ENCODE measurements at regions not wholly inside any gene's neighbourhood (a gene's known extent, or its start where the extent isn't known, plus 50 kb on each side); places are given as distances from the start of the nearest gene placed in this dataset.
"Not testable (repeated sequence)": the region's sequence is repeated elsewhere in the genome, so short reads cannot be mapped to it uniquely, and the experiment has no call there.

DNA sequence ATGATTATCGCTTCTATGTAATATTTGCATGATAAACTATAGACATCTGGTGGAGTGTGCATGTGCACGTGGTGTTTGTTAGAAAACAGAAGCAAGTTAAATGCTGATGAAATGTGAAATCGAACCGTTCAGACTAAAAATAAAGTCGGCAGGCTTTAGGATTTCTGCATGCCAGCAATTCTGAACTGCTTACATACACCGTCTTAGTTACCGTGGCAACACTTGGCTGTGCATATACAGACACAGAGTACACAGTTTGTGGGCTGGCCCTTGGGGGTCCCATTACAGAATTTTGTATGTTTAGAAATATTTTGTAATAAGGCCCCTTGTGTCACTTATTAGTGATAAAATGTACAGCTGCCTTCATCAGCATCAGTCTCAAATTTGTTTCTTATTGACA lies 605.5 kb downstream of the RBFOX1 start:
- DNase-seq: no peak

- no peak for DNase-seq
Measured at GRCh38 chr16:7921345-7921744, 588.7 kb downstream of the RBFOX1 start.

GRCh38 chr16:7919782-7920181 lies 587.1 kb downstream of the RBFOX1 start:
- DNase-seq: no peak

- no peak for DNase-seq
Measured at GRCh38 chr16:7914748-7915147, 582.1 kb downstream of the RBFOX1 start.

DNA sequence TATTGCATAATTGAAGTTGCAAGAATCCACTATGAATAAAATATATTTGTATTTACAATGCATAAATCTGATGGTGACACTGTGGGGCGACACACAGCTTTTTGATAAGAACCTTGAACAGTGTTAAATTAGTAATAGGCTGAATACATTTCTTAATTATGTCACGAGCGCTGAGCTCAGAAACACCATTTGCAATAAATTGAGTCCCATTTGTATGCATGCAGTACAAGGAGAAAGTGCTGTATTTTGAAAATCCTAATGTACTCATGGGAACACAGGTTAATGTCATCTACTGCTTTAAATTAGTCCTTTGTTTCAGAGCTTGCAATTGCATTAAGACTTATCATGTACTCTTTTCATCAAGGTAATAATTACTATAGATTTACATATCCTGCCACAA lies 579.5 kb downstream of the RBFOX1 start:
- no peak for DNase-seq

DNA sequence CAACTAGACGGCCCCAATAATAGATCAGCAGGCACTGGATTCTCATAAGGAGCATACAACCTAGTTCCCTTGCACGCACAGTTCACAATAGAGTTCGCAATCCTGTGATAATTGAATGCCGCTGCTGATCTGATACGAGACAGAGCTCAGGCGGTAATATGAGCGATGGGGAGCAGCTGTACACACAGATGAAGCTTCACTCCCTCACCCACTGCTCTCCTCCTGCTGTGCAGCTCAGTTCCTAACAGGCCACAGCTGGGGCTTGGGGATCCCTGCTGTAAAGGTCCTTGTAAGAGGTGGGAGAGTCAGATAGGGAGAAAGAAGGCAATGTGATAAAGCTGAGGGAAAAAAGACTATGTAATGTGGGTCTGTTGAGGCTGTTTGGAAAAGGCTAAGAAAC lies 577.5 kb downstream of the RBFOX1 start:
- DNase-seq: no peak

- DNase-seq: peak; percentile 19
Measured at GRCh38 chr16:7888411-7888810, 555.8 kb downstream of the RBFOX1 start.

DNA sequence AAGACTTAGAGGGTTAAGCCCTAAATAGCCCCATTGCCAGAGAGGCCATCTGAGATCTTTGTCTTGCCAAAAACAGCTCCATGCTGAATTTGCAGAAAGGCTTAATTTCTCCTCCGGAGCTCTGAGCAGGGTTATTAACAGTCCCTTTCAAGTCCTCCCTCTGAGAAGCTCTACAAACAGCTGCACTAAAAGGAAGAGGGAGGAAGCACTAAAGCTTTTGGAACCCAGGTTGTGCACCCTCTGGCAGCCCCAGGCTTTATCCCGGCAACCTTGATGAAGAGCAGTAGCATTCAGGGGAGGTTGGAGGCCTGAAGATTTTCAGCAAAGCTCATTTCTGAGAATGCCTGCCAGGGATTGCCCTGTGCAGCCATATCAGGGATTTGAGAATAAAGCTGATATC lies 554.7 kb downstream of the RBFOX1 start:
- no peak for DNase-seq

GRCh38 chr16:7871979-7872378 lies 539.3 kb downstream of the RBFOX1 start:
- DNase-seq: no peak

- no peak for DNase-seq
Measured at GRCh38 chr16:7871371-7871770, 538.7 kb downstream of the RBFOX1 start.

DNA sequence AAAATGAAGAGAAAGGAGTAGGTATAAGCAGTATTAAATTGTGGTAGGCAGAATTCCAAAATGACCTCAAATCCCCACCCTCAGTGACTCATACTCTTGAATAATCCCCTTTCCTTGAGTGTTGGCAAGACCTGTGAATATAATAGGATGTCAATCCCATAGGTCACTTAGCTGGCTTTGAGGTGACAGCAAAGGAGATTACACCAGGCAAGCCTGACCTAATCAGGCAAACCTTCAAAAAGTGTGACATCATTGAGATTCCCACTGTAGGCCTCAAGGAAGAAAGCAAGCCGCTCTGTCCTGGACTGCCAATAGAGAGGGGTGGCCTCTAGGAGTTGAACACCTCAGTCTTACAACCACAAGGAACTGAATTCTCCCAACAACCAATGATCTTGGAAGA lies 535.2 kb downstream of the RBFOX1 start:
- DNase-seq: no peak

DNA sequence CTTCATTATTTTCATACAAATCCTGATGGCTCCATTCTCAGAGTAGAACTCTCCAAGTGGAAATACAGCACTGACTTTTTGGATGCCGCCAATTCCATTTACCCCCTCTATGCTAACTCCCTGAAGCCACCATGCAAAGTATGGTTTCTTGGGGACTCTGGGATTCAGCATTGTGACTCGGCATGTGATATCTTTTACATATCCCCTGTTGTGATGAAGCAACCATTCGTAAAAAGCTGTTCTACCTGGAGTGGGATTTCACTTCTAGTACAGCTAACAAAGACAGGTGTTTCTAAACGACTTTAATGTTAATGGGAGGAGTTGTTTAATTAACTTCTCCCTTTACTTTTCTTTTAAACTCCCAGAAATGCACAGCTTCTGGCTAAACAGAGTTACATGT lies 533.5 kb downstream of the RBFOX1 start:
- DNase-seq: no peak

GRCh38 chr16:7865393-7865792 lies 532.7 kb downstream of the RBFOX1 start:
- not testable (repeated sequence) for DNase-seq

GRCh38 chr16:7861891-7862582 lies 529.4 kb downstream of the RBFOX1 start:
- DNase-seq: no peak

GRCh38 chr16:7853197-7853596 lies 520.6 kb downstream of the RBFOX1 start:
- no peak for DNase-seq

DNA sequence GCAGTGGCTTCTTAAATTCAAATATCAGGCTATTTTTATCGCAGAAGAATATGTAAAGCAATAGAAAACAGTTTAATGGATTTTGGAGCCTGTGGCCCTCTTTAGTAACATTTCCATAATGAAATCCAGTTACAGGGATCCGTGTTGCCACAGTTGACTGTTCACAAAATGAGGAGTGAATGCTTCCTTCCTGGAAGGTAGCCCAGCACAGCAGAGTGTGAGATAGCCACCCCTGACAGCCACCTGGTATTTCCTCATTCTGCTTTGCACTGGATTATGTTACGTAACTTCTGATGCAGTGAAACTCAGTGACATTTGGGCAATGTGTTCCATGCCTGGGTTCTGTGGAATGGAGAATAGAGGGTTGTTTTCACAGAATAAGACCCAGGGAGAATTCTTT lies 517.2 kb downstream of the RBFOX1 start:
- DNase-seq: no peak

DNA sequence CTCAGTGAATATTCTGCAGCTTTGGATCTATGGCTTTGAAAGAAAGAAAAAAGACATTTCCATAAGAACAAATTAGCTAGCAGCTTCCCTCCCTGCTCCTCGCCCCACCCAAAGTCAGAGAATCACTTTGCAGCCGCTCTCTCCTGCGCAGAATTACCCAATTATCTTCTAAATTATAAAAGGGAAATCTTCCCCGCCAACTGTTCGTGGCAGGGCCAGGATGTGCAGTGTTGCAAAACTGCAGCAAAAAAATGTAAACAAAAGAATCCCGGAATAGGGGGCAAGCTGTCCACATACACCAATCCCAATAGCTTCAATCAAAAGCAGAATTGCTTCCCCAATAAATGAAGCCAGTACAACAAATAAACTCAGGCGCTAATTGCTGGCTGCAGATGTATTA lies 510.6 kb downstream of the RBFOX1 start:
- no peak for DNase-seq

DNA sequence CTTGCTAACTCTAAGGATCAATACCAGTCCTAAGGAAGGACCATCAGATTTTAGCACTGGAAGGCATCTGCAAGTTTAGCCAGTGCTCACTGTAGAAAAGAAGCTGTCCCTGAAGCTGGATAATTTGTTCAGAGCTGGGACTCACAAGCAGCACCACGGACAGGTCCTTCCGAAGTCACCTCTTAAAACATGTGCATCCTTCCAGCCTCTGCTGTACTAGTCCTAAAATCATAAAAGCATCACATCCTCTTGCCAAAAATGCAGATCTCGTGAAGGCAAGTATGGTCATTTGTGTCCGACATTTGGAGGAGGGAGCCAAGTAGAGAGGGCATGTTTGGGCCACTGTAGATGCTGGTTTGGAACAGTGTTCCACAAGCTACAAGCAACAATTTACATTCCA lies 506.9 kb downstream of the RBFOX1 start:
- DNase-seq: no peak

DNA sequence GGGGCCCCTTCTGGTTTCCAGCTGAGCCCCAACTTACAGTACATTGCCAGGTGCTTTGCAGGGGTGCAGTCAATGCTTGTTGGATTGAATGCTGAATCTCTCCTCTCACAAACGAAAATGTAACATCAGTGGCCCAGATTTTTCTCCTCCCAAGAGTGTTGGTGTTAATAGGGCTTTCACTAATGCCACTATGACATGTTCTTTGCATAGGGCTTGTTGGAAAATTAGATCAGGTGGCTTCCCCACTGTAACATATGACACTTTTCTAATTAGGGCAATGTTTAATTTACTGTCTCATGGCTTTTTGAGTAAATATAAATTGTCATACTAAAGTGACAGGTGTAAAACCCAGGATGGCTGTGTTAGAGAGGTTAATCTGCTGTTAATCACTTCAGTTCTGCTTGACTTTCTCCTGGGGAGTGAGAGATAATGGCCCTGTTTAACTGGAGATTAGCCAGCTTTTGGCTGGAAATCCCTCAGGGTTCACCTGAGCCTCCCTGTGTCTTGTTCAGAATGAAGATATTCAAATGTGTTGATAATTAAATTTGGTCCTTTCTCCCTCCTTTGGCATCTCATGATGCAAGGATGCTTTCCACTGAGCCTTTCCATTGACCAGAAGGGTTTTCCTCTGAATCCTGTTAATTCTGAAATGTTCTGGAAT lies 502.3 kb downstream of the RBFOX1 start:
- DNase-seq: no peak

DNA sequence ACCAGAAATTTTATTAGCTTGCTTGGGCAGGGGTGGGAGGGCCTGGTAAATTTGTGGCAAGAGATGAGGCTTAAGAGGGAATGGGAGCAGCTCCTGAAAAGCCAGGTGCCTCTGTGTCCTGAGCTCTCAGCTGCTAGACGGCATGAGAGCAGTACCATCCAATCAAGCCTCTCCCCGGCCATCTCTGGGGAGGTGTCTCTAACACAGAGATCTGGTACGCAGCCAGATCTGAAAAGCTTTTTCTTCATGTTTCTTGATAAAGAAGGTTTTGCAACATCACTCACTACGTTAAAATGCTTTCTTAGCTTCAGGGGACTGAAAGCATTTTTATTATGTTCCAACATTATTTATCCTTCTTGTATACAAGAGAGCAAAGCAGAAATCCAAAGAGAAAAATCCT lies 488.2 kb downstream of the RBFOX1 start:
- no peak for DNase-seq

DNA sequence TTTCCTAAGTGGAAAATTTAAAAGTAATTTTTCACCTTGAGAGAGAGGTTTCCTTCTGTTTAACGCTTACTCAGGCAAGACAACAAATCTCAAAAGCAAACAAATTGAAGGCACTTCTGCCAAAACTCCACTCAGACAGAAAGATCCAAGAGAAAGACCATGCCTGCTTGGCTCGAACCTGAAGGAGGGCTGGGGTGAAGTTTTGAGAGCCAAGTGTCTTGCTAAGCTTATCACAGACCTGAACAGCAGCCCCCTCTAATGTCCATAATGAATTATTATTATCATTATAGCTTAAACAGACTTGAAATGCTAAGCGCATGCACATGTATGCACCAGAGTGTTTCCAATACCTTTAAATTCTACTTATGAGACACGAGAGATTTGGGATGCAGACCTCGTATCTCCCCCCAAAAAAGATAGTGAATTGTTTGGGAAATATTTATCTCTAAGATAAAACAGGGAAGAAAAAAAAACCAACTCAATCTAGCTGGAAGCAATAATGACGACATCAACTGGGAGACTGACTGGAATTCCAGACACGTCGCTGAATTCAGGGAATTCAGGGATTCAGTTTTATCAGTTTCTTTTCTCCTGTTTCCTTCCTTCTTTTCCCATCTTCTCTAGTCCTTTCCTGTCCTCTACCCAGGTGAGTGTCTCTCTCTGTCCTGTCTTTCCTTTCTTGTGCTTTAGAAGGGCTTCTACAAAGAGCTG lies 473.2 kb downstream of the RBFOX1 start:
- no peak for DNase-seq

- DNase-seq: no peak
Measured at GRCh38 chr16:7804635-7805195, 472.1 kb downstream of the RBFOX1 start.

DNA sequence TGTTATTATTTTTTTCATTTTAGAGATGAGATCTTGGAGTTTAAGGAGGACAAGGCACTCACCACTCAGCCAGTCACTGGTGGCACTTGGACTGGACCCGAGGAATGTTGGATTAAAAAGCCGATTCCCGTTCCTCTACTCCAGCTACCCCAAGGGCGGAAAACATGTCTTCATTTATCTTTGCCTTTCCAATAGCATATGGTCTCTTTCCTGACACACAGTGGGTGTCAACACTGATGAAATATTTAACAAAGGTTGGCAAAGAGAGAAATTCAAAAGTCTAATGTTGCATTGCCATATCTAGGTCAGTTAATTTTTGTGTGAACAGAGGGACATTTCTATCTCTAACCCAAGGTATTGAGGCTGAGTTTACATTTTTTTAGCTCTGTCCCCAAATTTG lies 459.7 kb downstream of the RBFOX1 start:
- no peak for DNase-seq

DNA sequence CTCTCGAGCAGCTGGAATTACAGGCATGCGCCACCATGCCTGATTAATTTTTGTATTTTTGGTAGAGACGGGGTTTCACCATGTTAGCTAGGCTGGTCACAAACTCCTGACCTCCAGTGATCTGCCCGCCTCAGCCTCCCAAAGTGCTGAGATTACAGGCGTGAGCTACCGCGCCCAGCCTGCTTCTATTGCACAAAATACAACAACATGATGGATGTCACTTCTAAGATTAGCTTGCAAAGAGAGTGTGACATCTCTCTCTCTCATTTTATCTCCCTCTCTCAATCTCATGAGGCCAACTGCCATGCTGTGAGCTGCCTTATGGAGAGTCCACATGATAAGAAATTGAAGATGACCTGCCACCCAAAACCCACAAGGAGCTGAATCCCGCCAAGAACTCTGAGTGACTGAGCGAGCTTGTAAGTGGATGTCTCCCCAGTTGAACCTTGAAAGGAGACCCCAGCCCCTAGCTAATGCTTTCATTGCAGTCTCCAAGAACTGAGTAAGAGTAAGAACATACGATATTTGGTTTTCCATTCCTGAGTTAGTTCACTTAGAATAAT lies 458.5 kb downstream of the RBFOX1 start:
- DNase-seq: no peak

Data from midbrain (tissue), 1 donor.